ENCODE measurements at regions not wholly inside any gene's neighbourhood (a gene's known extent, or its start where the extent isn't known, plus 50 kb on each side); places are given as distances from the start of the nearest gene placed in this dataset.

GRCh38 chr20:40120827-40121226 lies 568.2 kb downstream of the MAFB start:
- DNase-seq (ENCODE audit: low read depth), result no peak
- TF ChIP-seq CTCF (IDR thresholded peaks at IDR 0.05; ENCODE audit: insufficient read depth, low read length, poor library complexity, severe bottlenecking), result no peak
- H3K27me3 ChIP-seq (ENCODE audit: control insufficient read depth, insufficient read depth, low read length), result no peaks in the 10 kb centered on the region
- no peaks in the 10 kb centered on the region for H3K36me3 ChIP-seq (ENCODE audit: control insufficient read depth, insufficient read depth, low read length)
- no peak overlapping the region for H3K4me3 ChIP-seq (ENCODE audit: low read depth, low read length)

GRCh38 chr20:40111282-40111681 lies 577.8 kb downstream of the MAFB start:
- DNase-seq (ENCODE audit: low read depth), result no peak
- Histone ChIP-seq H3K27me3 (ENCODE audit: control insufficient read depth, insufficient read depth, low read length) (no peaks in the 10 kb centered on the region), H3K36me3 (ENCODE audit: control insufficient read depth, insufficient read depth, low read length) (no peaks in the 10 kb centered on the region), H3K4me3 (ENCODE audit: low read depth, low read length) (no peak overlapping the region)
- no peak for TF ChIP-seq CTCF (IDR thresholded peaks at IDR 0.05; ENCODE audit: insufficient read depth, low read length, poor library complexity, severe bottlenecking)

GRCh38 chr20:40110311-40110831 lies 578.7 kb downstream of the MAFB start:
- DNase-seq (ENCODE audit: low read depth), result no peak
- H3K27me3 ChIP-seq (ENCODE audit: control insufficient read depth, insufficient read depth, low read length), result no peaks in the 10 kb centered on the region
- H3K36me3 ChIP-seq (ENCODE audit: control insufficient read depth, insufficient read depth, low read length), result no peaks in the 10 kb centered on the region
- TF ChIP-seq CTCF (IDR thresholded peaks at IDR 0.05; ENCODE audit: insufficient read depth, low read length, poor library complexity, severe bottlenecking), result no peak
- no peak overlapping the region for H3K4me3 ChIP-seq (ENCODE audit: low read depth, low read length)

GRCh38 chr20:40109136-40109535 lies 579.9 kb downstream of the MAFB start:
- Histone ChIP-seq H3K36me3 (ENCODE audit: control insufficient read depth, insufficient read depth, low read length) (no peaks in the 10 kb centered on the region), H3K27me3 (ENCODE audit: control insufficient read depth, insufficient read depth, low read length) (no peaks in the 10 kb centered on the region), H3K4me3 (ENCODE audit: low read depth, low read length) (no peak overlapping the region)
- no peak for TF ChIP-seq CTCF (IDR thresholded peaks at IDR 0.05; ENCODE audit: insufficient read depth, low read length, poor library complexity, severe bottlenecking)
- DNase-seq (ENCODE audit: low read depth), result no peak

- no peak for DNase-seq (ENCODE audit: low read depth)
- no peak for TF ChIP-seq CTCF (IDR thresholded peaks at IDR 0.05; ENCODE audit: insufficient read depth, low read length, poor library complexity, severe bottlenecking)
- Histone ChIP-seq H3K4me3 (ENCODE audit: low read depth, low read length) (no peak overlapping the region), H3K27me3 (ENCODE audit: control insufficient read depth, insufficient read depth, low read length) (no peaks in the 10 kb centered on the region), H3K36me3 (ENCODE audit: control insufficient read depth, insufficient read depth, low read length) (no peaks in the 10 kb centered on the region)
Measured at GRCh38 chr20:40108321-40108720, 580.7 kb downstream of the MAFB start.

GRCh38 chr20:40104959-40105358 lies 584.1 kb downstream of the MAFB start:
- H3K27me3 ChIP-seq (ENCODE audit: control insufficient read depth, insufficient read depth, low read length), result no peaks in the 10 kb centered on the region
- H3K36me3 ChIP-seq (ENCODE audit: control insufficient read depth, insufficient read depth, low read length), result no peaks in the 10 kb centered on the region
- DNase-seq (ENCODE audit: low read depth), result no peak
- TF ChIP-seq CTCF (IDR thresholded peaks at IDR 0.05; ENCODE audit: insufficient read depth, low read length, poor library complexity, severe bottlenecking), result no peak
- no peak overlapping the region for H3K4me3 ChIP-seq (ENCODE audit: low read depth, low read length)

Data from kidney epithelial cell (primary cell).